Hippocampal formation (tissue), 2 donors: ENCODE measurements at regions not wholly inside any gene's neighbourhood (a gene's known extent, or its start where the extent isn't known, plus 50 kb on each side); places are given as distances from the start of the nearest gene placed in this dataset.
"Not testable (repeated sequence)": the region's sequence is repeated elsewhere in the genome, so short reads cannot be mapped to it uniquely, and the experiment has no call there.

Experiments used
- DNase-seq, 2 donors: peaks; one replicate each; lab custom pipeline; 2025; lab: John Stamatoyannopoulos, UW

GRCh38 chr9:107807183-107807582 is 317.6 kb upstream of the KLF4 start:
- no peak for DNase-seq

- DNase-seq, result no peak
These were observed 315.6 kb upstream of the KLF4 start for GRCh38 chr9:107805201-107805600.

GRCh38 chr9:107794259-107794658 is 304.7 kb upstream of the KLF4 start:
- DNase-seq, result no peak

GRCh38 chr9:107793541-107793940 is 304.0 kb upstream of the KLF4 start:
- DNase-seq, result no peak

- no peak for DNase-seq
These were observed 303.0 kb upstream of the KLF4 start for GRCh38 chr9:107792596-107792995.

- DNase-seq, result no peak
These were observed 302.4 kb upstream of the KLF4 start for GRCh38 chr9:107792006-107792405.

GRCh38 chr9:107789001-107789700 is 299.6 kb upstream of the KLF4 start:
- no peak for DNase-seq

- no peak for DNase-seq
These were observed 297.0 kb upstream of the KLF4 start for GRCh38 chr9:107786561-107786960.

- no peak for DNase-seq
These were observed 294.8 kb upstream of the KLF4 start for GRCh38 chr9:107784235-107784958.

GRCh38 chr9:107782789-107783188 is 293.2 kb upstream of the KLF4 start:
- DNase-seq, result no peak

GRCh38 chr9:107782381-107782780 is 292.8 kb upstream of the KLF4 start:
- no peak for DNase-seq

GRCh38 chr9:107780960-107781359 is 291.4 kb upstream of the KLF4 start:
- no peak for DNase-seq

GRCh38 chr9:107779731-107780130 is 290.2 kb upstream of the KLF4 start:
- DNase-seq, result no peak

- DNase-seq, result no peak
These were observed 289.1 kb upstream of the KLF4 start for GRCh38 chr9:107778661-107779060.

GRCh38 chr9:107774099-107774498 is 284.5 kb upstream of the KLF4 start:
- DNase-seq, result not testable (repeated sequence)

GRCh38 chr9:107772988-107773387 is 283.4 kb upstream of the KLF4 start:
- no peak for DNase-seq

- DNase-seq, result no peak
These were observed 281.1 kb upstream of the KLF4 start for GRCh38 chr9:107770716-107771115.

GRCh38 chr9:107768224-107768623 is 278.7 kb upstream of the KLF4 start:
- DNase-seq, result no peak

GRCh38 chr9:107767711-107768110 is 278.1 kb upstream of the KLF4 start:
- no peak for DNase-seq

- DNase-seq, result not testable (repeated sequence)
These were observed 273.9 kb upstream of the KLF4 start for GRCh38 chr9:107763469-107763868.

GRCh38 chr9:107761307-107761706 is 271.7 kb upstream of the KLF4 start:
- DNase-seq, result no peak

GRCh38 chr9:107760469-107761242 is 271.1 kb upstream of the KLF4 start:
- peak in 1 of 2 donors; percentile 31 for DNase-seq

- no peak for DNase-seq
These were observed 270.2 kb upstream of the KLF4 start for GRCh38 chr9:107759823-107760166.
